Natural killer cell (primary cell): ENCODE measurements at regions not wholly inside any gene's neighbourhood (a gene's known extent, or its start where the extent isn't known, plus 50 kb on each side); places are given as distances from the start of the nearest gene placed in this dataset.
A peak's percentile ranks its signal among the peaks of the same experiment; 100 is the strongest.

Experiments used
- ATAC-seq, 3 donors: fragments of 150-1000 bp in 2 of 3; fragments of 200-7000 bp in 1 of 3; cut with Tn5 transposase; 1 replicate in 1 of 3; 2 replicates in 2 of 3; pipeline ENCODE4 v1.10.0; 2021; ENCODE audit warnings: mild to moderate bottlenecking in 2 of 3, moderate library complexity in 2 of 3
- DNase-seq, 2 donors: peaks; one replicate each; pipeline versions ENCODE4 v3.0.0 to v3.0.0-alpha.2; 2013 to 2021; ENCODE audit warnings: mixed read lengths in 1 of 2
- H3K27ac ChIP-seq: one replicate; pipeline ENCODE4 v1.5.1; 2013; ENCODE audit warnings: mild to moderate bottlenecking, low read length
- H3K27me3 ChIP-seq: one replicate; pipeline ENCODE4 v1.6.1; 2013; ENCODE audit warnings: low read length; ENCODE audit not compliant: control insufficient read depth, insufficient read depth
- H3K36me3 ChIP-seq: one replicate; pipeline ENCODE4 v1.6.1; 2013; ENCODE audit warnings: low read length; ENCODE audit not compliant: control insufficient read depth, insufficient read depth
- H3K4me1 ChIP-seq: one replicate; pipeline ENCODE4 v1.6.1; 2013; ENCODE audit warnings: low read length; ENCODE audit not compliant: control insufficient read depth, insufficient read depth
- H3K4me3 ChIP-seq: one replicate; pipeline ENCODE4 v1.5.1; 2013; ENCODE audit warnings: low read length
- H3K9me3 ChIP-seq: one replicate; pipeline ENCODE4 v1.6.1; 2013; ENCODE audit warnings: low read length; ENCODE audit not compliant: control insufficient read depth, insufficient read depth
- H3K27ac Mint-ChIP-seq, 2 donors: one replicate each; pipeline ENCODE4 v1.8.0; 2022; ENCODE audit warnings: mild to moderate bottlenecking in 2 of 2, mixed read lengths in 2 of 2, moderate library complexity in 1 of 2
- H3K27me3 Mint-ChIP-seq, 2 donors: one replicate each; pipeline ENCODE4 v1.8.0; 2022; ENCODE audit warnings: low read depth in 2 of 2, mixed read lengths in 2 of 2
- H3K36me3 Mint-ChIP-seq: one replicate; pipeline ENCODE4 v1.8.0; 2022; ENCODE audit warnings: mixed read lengths
- H3K4me1 Mint-ChIP-seq, 2 donors: one replicate each; pipeline ENCODE4 v1.8.0; 2022; ENCODE audit warnings: mixed read lengths in 2 of 2
- H3K4me3 Mint-ChIP-seq: one replicate; pipeline ENCODE4 v1.8.0; 2022; ENCODE audit warnings: mild to moderate bottlenecking, moderate library complexity, mixed read lengths
- H3K9me3 Mint-ChIP-seq, 2 donors: one replicate each; pipeline ENCODE4 v1.8.0; 2022; ENCODE audit warnings: mixed read lengths in 2 of 2
- whole genome bisulfite sequencing: methylation state at CpG from one replicate; pipeline ENCODE4 v1.1.7; 2013; ENCODE audit warnings: missing lambda C conversion rate; ENCODE audit not compliant: insufficient coverage; 5-methylcytosine and 5-hydroxymethylcytosine counted together
- intact Hi-C: fragments of 100-400 bp; cut with micrococcal nuclease; formaldehyde crosslinking; loops from one replicate; pipeline ENCODE4 v1.14.2; 2022
- TF ChIP-seq, protein P1 (sequence below): fragments of 200-600 bp; IDR thresholded peaks from one replicate; pipeline ENCODE4 v1.8.0; 2022; ENCODE audit warnings: antibody characterized with exemption

DNA sequence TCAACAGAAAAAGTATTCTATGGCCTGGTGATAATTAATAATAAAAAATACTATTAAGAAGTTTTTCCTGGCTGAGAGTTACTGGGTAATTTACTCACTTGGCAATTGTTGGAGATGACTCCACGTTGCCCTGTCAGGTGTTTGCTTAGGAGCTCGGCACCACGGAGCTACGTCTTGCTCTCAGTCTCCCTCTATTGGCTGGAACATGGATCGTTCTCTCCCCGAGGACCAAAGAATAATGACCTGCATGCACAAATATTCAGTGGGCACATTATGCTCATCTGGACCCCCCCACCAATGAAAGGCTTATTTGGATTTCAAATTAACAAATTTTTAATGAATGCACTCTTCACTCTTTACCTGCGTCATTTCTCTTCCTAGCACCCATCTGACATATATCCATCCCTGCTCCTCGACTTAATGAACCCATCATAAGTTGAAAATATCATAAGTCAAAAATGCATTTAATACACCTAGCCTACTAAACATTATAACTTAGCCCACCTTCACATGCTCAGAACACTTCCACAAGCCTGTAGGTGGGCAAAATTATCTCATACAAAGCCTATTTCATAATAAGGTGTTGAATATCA lies 71.0 kb upstream of the CD83 start:
- 22% methylated on average over 8 of the region's 8 CpGs for WGBS
- Histone ChIP-seq H3K27me3 (no peaks in the 10 kb centered on the region), H3K9me3 (no peaks in the 10 kb centered on the region), H3K36me3 (no peaks in the 10 kb centered on the region), H3K4me3 (no peak overlapping the region), H3K27ac (no peak overlapping the region), H3K4me1 (no peaks in the 10 kb centered on the region)
- Mint-ChIP-seq H3K27me3 (peaks cover 15 to 27% of the 10 kb centered on the region in 2 donors), H3K4me1 (no peaks in the 10 kb centered on the region), H3K36me3 (no peaks in the 10 kb centered on the region), H3K27ac (no peak overlapping the region), H3K4me3 (no peak overlapping the region), H3K9me3 (no peaks in the 10 kb centered on the region)
- intact Hi-C loops: loop anchor here (5.0 to 10.0 kb wide), 2 partner anchors 98 to 249 kb away; no protein-coding TSS in a partner anchor
- ATAC-seq: peak; percentile 67 to 85 (median 75)
- peak in 1 of 2 donors; percentile 74 for DNase-seq
- TF ChIP-seq, protein P1, sequence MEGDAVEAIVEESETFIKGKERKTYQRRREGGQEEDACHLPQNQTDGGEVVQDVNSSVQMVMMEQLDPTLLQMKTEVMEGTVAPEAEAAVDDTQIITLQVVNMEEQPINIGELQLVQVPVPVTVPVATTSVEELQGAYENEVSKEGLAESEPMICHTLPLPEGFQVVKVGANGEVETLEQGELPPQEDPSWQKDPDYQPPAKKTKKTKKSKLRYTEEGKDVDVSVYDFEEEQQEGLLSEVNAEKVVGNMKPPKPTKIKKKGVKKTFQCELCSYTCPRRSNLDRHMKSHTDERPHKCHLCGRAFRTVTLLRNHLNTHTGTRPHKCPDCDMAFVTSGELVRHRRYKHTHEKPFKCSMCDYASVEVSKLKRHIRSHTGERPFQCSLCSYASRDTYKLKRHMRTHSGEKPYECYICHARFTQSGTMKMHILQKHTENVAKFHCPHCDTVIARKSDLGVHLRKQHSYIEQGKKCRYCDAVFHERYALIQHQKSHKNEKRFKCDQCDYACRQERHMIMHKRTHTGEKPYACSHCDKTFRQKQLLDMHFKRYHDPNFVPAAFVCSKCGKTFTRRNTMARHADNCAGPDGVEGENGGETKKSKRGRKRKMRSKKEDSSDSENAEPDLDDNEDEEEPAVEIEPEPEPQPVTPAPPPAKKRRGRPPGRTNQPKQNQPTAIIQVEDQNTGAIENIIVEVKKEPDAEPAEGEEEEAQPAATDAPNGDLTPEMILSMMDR: peak; percentile 59

DNA sequence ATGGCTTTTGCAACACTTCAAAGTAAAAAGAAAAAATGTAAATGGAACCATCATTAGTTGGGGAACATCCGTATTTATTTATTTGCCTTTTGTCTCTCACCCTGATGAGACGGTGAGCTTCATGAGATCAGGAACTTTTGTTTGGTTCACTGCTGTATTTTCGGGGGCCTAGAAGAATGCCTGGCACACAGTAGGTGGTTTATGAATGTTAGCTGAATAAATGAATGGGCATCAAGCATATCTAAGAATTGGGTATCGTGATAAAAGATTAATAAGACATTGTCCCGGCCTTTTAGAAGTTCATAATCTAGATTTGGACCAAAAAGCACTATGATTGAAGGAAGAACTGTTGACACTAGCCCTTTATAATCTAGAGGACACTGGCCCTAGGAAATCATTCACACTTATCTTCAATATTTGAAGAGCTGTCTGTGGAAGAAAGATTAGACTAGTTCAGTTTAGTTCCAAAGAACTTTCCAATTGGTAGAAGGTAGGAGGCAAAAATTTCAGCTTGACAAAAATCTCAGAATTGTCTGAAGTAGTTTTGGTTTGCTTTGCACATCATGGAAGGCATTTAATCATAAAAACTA lies 70.3 kb upstream of the CD83 start:
- no peaks in the 10 kb centered on the region for H3K36me3 ChIP-seq
- H3K9me3 Mint-ChIP-seq: no peaks in the 10 kb centered on the region
- peaks cover 15 to 27% of the 10 kb centered on the region in 2 donors for H3K27me3 Mint-ChIP-seq
- no peaks in the 10 kb centered on the region for H3K27me3 ChIP-seq
- H3K27ac Mint-ChIP-seq: no peak overlapping the region
- intact Hi-C loops: loop anchor here (5.0 to 10.0 kb wide), 2 partner anchors 98 to 250 kb away; no protein-coding TSS in a partner anchor
- H3K9me3 ChIP-seq: no peaks in the 10 kb centered on the region
- no peak overlapping the region for H3K4me3 Mint-ChIP-seq
- DNase-seq (no peak), ATAC-seq (no peak)
- H3K36me3 Mint-ChIP-seq: no peaks in the 10 kb centered on the region
- no peaks in the 10 kb centered on the region for H3K4me1 ChIP-seq
- H3K27ac ChIP-seq: no peak overlapping the region
- H3K4me3 ChIP-seq: no peak overlapping the region
- TF ChIP-seq, protein P1: no peak
- no peaks in the 10 kb centered on the region for H3K4me1 Mint-ChIP-seq
- WGBS: 92% methylated on average over 5 of the region's 5 CpGs

DNA sequence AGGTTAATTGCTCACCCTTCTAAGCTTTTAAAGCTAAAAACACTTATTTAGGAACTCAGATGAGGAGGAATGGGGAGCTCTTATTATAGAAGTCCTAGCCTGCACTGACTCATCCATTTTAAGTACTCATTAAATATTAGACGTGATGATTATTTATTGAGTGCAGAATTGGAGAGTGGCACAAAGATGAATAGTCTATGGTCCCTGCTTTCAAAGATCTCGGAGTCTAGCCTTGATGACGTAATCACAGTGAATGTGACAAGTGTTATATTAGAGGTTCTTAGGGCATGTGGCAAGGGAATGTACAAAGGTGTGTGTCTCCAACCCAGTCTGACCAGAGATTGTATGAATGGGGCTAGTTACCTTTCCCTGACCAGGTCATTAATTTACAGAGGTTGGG lies 68.7 kb upstream of the CD83 start:
- ATAC-seq (no peak), DNase-seq (no peak)
- TF ChIP-seq, protein P1: no peak
- intact Hi-C loops: loop anchor here (5.0 to 10.0 kb wide), 2 partner anchors 96 to 252 kb away; no protein-coding TSS in a partner anchor
- Mint-ChIP-seq H3K36me3 (no peaks in the 10 kb centered on the region), H3K4me3 (no peak overlapping the region), H3K27me3 (peaks cover 12 to 27% of the 10 kb centered on the region in 2 donors), H3K4me1 (no peaks in the 10 kb centered on the region), H3K27ac (no peak overlapping the region), H3K9me3 (no peaks in the 10 kb centered on the region)
- Histone ChIP-seq H3K4me3 (no peak overlapping the region), H3K27me3 (no peaks in the 10 kb centered on the region), H3K36me3 (no peaks in the 10 kb centered on the region), H3K9me3 (no peaks in the 10 kb centered on the region), H3K27ac (no peak overlapping the region), H3K4me1 (no peaks in the 10 kb centered on the region)
- WGBS: 89% methylated on average over 3 of the region's 3 CpGs
